Peyer's patch (tissue), 4 donors: ENCODE measurements at regions not wholly inside any gene's neighbourhood (a gene's known extent, or its start where the extent isn't known, plus 50 kb on each side); places are given as distances from the start of the nearest gene placed in this dataset.

Source experiments
- DNase-seq, 3 donors: peaks; one replicate each; pipeline ENCODE4 v3.0.0-alpha.2; 2017 to 2019
- H3K27ac ChIP-seq, 4 donors: fragments of 200-600 bp; sonication (generic); one replicate each; pipeline ENCODE4 v1.5.1; 2016 to 2019
- H3K27me3 ChIP-seq, 2 donors: fragments of 200-600 bp; sonication (generic); one replicate each; pipeline ENCODE4 v1.5.1; 2019
- H3K36me3 ChIP-seq, 3 donors: fragments of 200-600 bp; sonication (generic); one replicate each; pipeline ENCODE4 v1.5.1; 2016 to 2019
- H3K4me1 ChIP-seq, 4 donors: fragments of 200-600 bp; sonication (generic); one replicate each; pipeline ENCODE4 v1.5.1; 2016 to 2019
- H3K4me3 ChIP-seq, 4 donors: fragments of 200-600 bp; sonication (generic); 1 replicate in 3 of 4; 2 replicates in 1 of 4; pipeline ENCODE4 v1.5.1; 2016 to 2019; ENCODE audit warnings: mild to moderate bottlenecking in 1 of 4
- H3K9me3 ChIP-seq, 4 donors: fragments of 200-600 bp; sonication (generic); one replicate each; pipeline ENCODE4 v1.5.1; 2016 to 2019; ENCODE audit warnings: mild to moderate bottlenecking in 1 of 4
- POLR2A ChIP-seq, 2 donors: fragments of 450-650 bp; IDR thresholded peaks; one replicate each; pipeline ENCODE4 v1.5.1; 2017; ENCODE audit warnings: antibody characterized with exemption in 2 of 2, mild to moderate bottlenecking in 2 of 2, moderate library complexity in 2 of 2
- TF ChIP-seq, protein P1 (sequence below), 6 experiments: fragments of 450-650 bp in 4 of 6; fragments of 200-600 bp in 2 of 6; sonication (generic) in 1 of 6; IDR thresholded peaks; one replicate each; pipeline ENCODE4 v1.5.1; 2017 to 2019; ENCODE audit warnings: antibody characterized with exemption in 6 of 6, mild to moderate bottlenecking in 3 of 6, moderate library complexity in 1 of 6

DNA sequence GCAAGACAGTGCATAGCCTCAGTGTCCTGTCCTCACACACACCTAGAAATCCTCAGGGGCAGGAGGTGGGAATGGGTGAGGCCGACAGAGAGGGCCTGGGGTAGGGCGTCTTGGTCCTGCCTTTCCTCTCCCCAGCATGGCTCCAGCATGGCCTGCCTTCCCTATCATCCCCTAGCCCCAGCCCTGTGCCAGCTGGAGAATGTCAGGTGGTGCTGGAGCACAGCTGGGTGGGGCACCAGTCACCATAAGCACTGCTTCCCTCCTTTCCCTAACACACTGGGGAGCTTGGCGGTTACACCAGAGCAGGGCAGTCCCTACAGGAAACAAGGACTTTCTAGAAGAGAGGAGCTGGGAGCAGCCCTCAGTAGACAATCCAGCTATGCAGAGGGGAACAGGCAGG is 236.8 kb downstream of the KLF13 start:
- DNase-seq = no peak
- H3K4me1 ChIP-seq = no peaks in the 10 kb centered on the region
- no peak overlapping the region for H3K4me3 ChIP-seq
- peaks cover 0 to 5% (median 0%) of the 10 kb centered on the region in 4 donors for H3K9me3 ChIP-seq
- no peaks in the 10 kb centered on the region for H3K36me3 ChIP-seq
- H3K27me3 ChIP-seq = no peaks in the 10 kb centered on the region
- no peak for TF ChIP-seq POLR2A (IDR thresholded peaks at IDR 0.05)
- TF ChIP-seq, protein P1, sequence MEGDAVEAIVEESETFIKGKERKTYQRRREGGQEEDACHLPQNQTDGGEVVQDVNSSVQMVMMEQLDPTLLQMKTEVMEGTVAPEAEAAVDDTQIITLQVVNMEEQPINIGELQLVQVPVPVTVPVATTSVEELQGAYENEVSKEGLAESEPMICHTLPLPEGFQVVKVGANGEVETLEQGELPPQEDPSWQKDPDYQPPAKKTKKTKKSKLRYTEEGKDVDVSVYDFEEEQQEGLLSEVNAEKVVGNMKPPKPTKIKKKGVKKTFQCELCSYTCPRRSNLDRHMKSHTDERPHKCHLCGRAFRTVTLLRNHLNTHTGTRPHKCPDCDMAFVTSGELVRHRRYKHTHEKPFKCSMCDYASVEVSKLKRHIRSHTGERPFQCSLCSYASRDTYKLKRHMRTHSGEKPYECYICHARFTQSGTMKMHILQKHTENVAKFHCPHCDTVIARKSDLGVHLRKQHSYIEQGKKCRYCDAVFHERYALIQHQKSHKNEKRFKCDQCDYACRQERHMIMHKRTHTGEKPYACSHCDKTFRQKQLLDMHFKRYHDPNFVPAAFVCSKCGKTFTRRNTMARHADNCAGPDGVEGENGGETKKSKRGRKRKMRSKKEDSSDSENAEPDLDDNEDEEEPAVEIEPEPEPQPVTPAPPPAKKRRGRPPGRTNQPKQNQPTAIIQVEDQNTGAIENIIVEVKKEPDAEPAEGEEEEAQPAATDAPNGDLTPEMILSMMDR (IDR thresholded peaks at IDR 0.05) = no peak
- no peak overlapping the region for H3K27ac ChIP-seq

DNA sequence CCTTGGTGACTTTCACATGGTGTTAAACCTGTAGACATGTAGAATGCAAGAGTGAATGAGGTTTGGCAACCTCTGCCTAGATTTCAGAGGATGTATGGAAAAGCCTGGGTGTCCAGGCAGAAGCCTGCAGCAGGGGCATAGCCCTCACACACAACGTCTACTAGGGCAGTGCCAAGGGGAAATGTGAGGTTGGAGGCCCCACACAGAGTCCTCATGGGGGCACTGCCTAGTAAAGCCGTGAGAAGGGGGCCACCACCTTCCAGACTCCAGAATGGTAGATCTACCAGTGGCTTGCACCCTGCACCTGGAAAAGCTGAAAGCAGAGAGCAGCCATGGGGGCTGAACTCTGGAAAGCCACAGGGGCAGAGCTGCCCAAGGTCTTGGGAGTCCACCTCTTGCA is 241.2 kb downstream of the KLF13 start:
- no peak for TF ChIP-seq POLR2A (IDR thresholded peaks at IDR 0.05)
- TF ChIP-seq, protein P1 (IDR thresholded peaks at IDR 0.05) = no peak
- DNase-seq = no peak
- no peaks in the 10 kb centered on the region for H3K27me3 ChIP-seq
- H3K9me3 ChIP-seq = peaks cover 0 to 5% (median 0%) of the 10 kb centered on the region in 4 donors
- H3K36me3 ChIP-seq = no peaks in the 10 kb centered on the region
- no peak overlapping the region for H3K27ac ChIP-seq
- H3K4me1 ChIP-seq = no peaks in the 10 kb centered on the region
- no peak overlapping the region for H3K4me3 ChIP-seq

DNA sequence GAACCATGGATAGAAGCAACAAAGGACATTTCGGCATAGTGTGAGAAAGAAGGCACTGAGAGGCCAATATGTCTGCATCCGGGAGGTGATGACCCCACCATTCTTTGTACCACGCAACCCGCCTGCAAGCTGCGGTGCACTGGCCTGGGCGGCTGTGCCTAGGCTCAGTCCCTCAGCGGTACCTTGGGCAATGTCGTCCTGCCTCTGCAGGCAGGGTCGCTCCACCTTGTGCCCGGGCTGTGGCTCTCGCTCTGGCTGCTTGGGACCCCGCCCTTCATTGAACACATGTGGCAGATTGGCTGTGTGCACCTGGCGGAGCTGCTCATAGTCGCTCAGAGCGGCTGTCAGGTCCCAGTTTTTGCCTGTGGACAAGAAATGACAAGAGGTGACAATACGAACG is 243.2 kb downstream of the KLF13 start:
- DNase-seq = no peak
- Histone ChIP-seq H3K9me3 (peaks cover 0 to 5% (median 0%) of the 10 kb centered on the region in 4 donors), H3K36me3 (no peaks in the 10 kb centered on the region), H3K4me3 (no peak overlapping the region), H3K4me1 (no peaks in the 10 kb centered on the region), H3K27ac (no peak overlapping the region), H3K27me3 (no peaks in the 10 kb centered on the region)
- TF ChIP-seq, protein P1 (IDR thresholded peaks at IDR 0.05) = no peak
- no peak for TF ChIP-seq POLR2A (IDR thresholded peaks at IDR 0.05)

DNA sequence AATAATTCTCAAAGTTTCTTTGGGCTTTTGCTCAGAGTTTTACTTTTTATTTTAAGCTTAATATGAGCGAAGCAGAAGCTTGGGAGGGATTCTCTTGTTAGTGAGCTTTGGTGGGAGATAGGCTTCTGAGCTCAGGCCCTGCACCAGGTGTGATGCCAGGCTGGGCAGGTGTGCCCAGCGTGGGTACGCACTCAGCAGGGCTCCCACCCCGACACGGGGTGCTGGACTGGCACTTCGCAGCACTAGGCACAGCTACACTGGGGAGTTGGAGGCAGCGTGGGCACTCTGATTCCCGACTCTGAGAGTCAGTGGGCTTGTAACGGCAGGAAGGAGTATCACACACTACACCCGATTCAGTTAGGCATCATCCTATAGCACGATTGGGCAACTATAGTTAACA is 244.0 kb downstream of the KLF13 start:
- Histone ChIP-seq H3K9me3 (peaks cover 0 to 5% (median 0%) of the 10 kb centered on the region in 4 donors), H3K27me3 (no peaks in the 10 kb centered on the region), H3K27ac (no peak overlapping the region), H3K4me1 (no peaks in the 10 kb centered on the region), H3K4me3 (no peak overlapping the region), H3K36me3 (no peaks in the 10 kb centered on the region)
- no peak for TF ChIP-seq POLR2A (IDR thresholded peaks at IDR 0.05)
- TF ChIP-seq, protein P1 (IDR thresholded peaks at IDR 0.05) = no peak
- no peak for DNase-seq

DNA sequence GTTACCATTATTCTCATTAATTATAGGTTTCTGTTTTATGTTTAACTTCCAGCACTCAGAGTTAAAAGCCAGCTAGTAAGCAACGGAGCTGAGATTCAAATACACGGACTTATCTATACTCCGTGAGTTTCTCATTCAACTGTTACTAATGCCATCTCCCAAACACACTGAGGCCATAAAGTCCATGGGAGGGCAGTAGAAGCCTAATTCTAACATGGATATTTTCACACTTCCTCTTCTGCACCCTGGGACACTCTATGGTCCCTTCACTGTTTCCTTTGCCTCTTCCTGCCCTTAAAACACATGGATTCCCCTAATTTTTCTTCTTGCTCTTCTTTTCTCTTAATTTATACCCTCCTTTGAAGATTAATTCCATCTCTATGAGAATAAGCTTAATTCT is 245.0 kb downstream of the KLF13 start:
- Histone ChIP-seq H3K36me3 (no peaks in the 10 kb centered on the region), H3K27me3 (no peaks in the 10 kb centered on the region), H3K9me3 (peaks cover 0 to 5% (median 0%) of the 10 kb centered on the region in 4 donors), H3K4me3 (no peak overlapping the region), H3K27ac (no peak overlapping the region), H3K4me1 (no peaks in the 10 kb centered on the region)
- TF ChIP-seq, protein P1 (IDR thresholded peaks at IDR 0.05) = no peak
- TF ChIP-seq POLR2A (IDR thresholded peaks at IDR 0.05) = no peak
- DNase-seq = no peak

DNA sequence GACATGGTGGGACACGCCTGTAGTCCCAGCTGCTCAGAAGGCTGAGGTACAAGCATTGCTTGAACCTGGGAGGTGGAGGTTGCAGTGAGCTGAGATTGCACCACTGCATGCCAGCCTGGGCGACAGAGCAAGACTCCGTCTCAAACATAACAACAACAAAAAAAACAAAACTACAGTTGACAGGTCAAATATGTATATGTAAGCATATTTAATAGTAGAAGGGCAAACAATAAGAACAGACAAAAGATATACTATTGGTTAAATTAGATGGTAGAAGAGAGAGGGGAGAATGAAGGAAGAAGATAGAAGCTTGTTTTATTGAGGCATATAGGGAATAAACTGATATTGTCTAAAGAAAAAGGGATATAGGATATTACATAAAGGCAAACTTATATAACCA is 247.1 kb downstream of the KLF13 start:
- Histone ChIP-seq H3K4me1 (no peaks in the 10 kb centered on the region), H3K27me3 (no peaks in the 10 kb centered on the region), H3K36me3 (no peaks in the 10 kb centered on the region), H3K27ac (no peak overlapping the region), H3K9me3 (no peaks in the 10 kb centered on the region), H3K4me3 (no peak overlapping the region)
- no peak for DNase-seq
- no peak for TF ChIP-seq POLR2A (IDR thresholded peaks at IDR 0.05)
- TF ChIP-seq, protein P1 (IDR thresholded peaks at IDR 0.05) = no peak
